ENCODE measurements at regions not wholly inside any gene's neighbourhood (a gene's known extent, or its start where the extent isn't known, plus 50 kb on each side); places are given as distances from the start of the nearest gene placed in this dataset.

- CTCF ChIA-PET = no interaction called here
Observed at GRCh38 chr2:56898986-56899385, 715.2 kb downstream of the CCDC85A start.

DNA sequence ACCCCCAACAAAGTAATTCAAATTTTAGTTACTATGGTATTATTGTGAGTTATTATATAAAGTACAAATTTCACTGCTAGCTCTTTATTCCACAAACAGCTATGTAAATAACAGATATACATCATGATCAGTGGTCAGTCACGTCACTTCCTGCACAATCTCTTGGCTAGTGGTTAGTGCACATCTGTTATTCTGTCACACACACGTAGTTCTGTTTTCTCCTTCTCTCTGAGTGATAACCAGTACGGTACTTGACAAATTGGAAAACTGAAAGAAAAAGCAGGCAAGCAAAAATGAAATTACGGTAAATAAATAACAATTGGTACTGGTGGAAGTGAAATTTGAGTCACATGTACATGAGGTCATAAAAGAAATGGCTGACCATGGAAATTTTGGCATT lies 728.7 kb downstream of the CCDC85A start:
- in situ Hi-C loops (cut with HindIII; ENCODE audit: low pct_unique_long_range_greater_than_20kb, low sequenced_read_pairs) (no loop called here), intact Hi-C loops (cut with micrococcal nuclease; ENCODE audit: unreplicated experiment) (no loop called here)
- no peak for ATAC-seq
- Histone ChIP-seq H3K4me3 (ENCODE audit: low read depth in 2 of 2, low read length in 2 of 2) (no peak overlapping the region), H3K27ac (ENCODE audit: low read length) (no peak overlapping the region), H3K36me3 (ENCODE audit: control insufficient read depth, insufficient read depth, low read length) (no peaks in the 10 kb centered on the region), H3K9me3 (ENCODE audit: control insufficient read depth, insufficient read depth, low read depth, low read length) (no peaks in the 10 kb centered on the region), H3K27me3 (ENCODE audit: control insufficient read depth, insufficient read depth, low read length) (no peaks in the 10 kb centered on the region), H3K4me1 (ENCODE audit: control insufficient read depth, insufficient read depth, low read length) (no peaks in the 10 kb centered on the region)
- ChIA-PET CTCF (no interaction called here), POLR2A (no interaction called here)
- TF ChIP-seq TCF7L2 (IDR thresholded peaks at IDR 0.05; ENCODE audit: low read depth, low read length) (no peak), POLR2AphosphoS5 (IDR thresholded peaks at IDR 0.05; ENCODE audit: low read depth, low read length) (no peak), SIN3A (IDR thresholded peaks at IDR 0.05; ENCODE audit: borderline replicate concordance, insufficient read depth, low read depth, low read length) (no peak)
- BruUV-seq (replicated peaks) = no TSS peak
- no peak for DNase-seq (ENCODE audit: low read depth, low spot score)

More at GRCh38 chr2:56898986-56899385, 715.2 kb downstream of the CCDC85A start:
- in situ Hi-C loops (cut with HindIII; ENCODE audit: low pct_unique_long_range_greater_than_20kb, low sequenced_read_pairs) (no loop called here), intact Hi-C loops (cut with micrococcal nuclease; ENCODE audit: unreplicated experiment) (no loop called here)
- POLR2A ChIA-PET = no interaction called here
- DNase-seq (ENCODE audit: low read depth, low spot score) (no peak), ATAC-seq (no peak)
- no peaks in the 10 kb centered on the region for H3K9me3 ChIP-seq (ENCODE audit: control insufficient read depth, insufficient read depth, low read depth, low read length)
- TF ChIP-seq SIN3A (IDR thresholded peaks at IDR 0.05; ENCODE audit: borderline replicate concordance, insufficient read depth, low read depth, low read length) (no peak), POLR2AphosphoS5 (IDR thresholded peaks at IDR 0.05; ENCODE audit: low read depth, low read length) (no peak), TCF7L2 (IDR thresholded peaks at IDR 0.05; ENCODE audit: low read depth, low read length) (no peak)
- TF ChIP-seq, protein P1, sequence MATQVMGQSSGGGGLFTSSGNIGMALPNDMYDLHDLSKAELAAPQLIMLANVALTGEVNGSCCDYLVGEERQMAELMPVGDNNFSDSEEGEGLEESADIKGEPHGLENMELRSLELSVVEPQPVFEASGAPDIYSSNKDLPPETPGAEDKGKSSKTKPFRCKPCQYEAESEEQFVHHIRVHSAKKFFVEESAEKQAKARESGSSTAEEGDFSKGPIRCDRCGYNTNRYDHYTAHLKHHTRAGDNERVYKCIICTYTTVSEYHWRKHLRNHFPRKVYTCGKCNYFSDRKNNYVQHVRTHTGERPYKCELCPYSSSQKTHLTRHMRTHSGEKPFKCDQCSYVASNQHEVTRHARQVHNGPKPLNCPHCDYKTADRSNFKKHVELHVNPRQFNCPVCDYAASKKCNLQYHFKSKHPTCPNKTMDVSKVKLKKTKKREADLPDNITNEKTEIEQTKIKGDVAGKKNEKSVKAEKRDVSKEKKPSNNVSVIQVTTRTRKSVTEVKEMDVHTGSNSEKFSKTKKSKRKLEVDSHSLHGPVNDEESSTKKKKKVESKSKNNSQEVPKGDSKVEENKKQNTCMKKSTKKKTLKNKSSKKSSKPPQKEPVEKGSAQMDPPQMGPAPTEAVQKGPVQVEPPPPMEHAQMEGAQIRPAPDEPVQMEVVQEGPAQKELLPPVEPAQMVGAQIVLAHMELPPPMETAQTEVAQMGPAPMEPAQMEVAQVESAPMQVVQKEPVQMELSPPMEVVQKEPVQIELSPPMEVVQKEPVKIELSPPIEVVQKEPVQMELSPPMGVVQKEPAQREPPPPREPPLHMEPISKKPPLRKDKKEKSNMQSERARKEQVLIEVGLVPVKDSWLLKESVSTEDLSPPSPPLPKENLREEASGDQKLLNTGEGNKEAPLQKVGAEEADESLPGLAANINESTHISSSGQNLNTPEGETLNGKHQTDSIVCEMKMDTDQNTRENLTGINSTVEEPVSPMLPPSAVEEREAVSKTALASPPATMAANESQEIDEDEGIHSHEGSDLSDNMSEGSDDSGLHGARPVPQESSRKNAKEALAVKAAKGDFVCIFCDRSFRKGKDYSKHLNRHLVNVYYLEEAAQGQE (IDR thresholded peaks at IDR 0.05; ENCODE audit: insufficient read depth in 1 of 2, low read depth in 2 of 2, low read length in 1 of 2) = no peak
- TF ChIP-seq, protein P2, sequence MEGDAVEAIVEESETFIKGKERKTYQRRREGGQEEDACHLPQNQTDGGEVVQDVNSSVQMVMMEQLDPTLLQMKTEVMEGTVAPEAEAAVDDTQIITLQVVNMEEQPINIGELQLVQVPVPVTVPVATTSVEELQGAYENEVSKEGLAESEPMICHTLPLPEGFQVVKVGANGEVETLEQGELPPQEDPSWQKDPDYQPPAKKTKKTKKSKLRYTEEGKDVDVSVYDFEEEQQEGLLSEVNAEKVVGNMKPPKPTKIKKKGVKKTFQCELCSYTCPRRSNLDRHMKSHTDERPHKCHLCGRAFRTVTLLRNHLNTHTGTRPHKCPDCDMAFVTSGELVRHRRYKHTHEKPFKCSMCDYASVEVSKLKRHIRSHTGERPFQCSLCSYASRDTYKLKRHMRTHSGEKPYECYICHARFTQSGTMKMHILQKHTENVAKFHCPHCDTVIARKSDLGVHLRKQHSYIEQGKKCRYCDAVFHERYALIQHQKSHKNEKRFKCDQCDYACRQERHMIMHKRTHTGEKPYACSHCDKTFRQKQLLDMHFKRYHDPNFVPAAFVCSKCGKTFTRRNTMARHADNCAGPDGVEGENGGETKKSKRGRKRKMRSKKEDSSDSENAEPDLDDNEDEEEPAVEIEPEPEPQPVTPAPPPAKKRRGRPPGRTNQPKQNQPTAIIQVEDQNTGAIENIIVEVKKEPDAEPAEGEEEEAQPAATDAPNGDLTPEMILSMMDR (IDR thresholded peaks at IDR 0.05) = no peak
- no peaks in the 10 kb centered on the region for H3K4me1 ChIP-seq (ENCODE audit: control insufficient read depth, insufficient read depth, low read length)
- H3K27ac ChIP-seq (ENCODE audit: low read length) = no peak overlapping the region
- no peaks in the 10 kb centered on the region for H3K36me3 ChIP-seq (ENCODE audit: control insufficient read depth, insufficient read depth, low read length)
- no TSS peak for BruUV-seq (replicated peaks)
- H3K27me3 ChIP-seq (ENCODE audit: control insufficient read depth, insufficient read depth, low read length) = no peaks in the 10 kb centered on the region
- no peak overlapping the region for H3K4me3 ChIP-seq (ENCODE audit: low read depth in 2 of 2, low read length in 2 of 2)

GRCh38 chr2:56918790-56919189 lies 735.0 kb downstream of the CCDC85A start:
- Histone ChIP-seq H3K9me3 (ENCODE audit: control insufficient read depth, insufficient read depth, low read depth, low read length) (no peaks in the 10 kb centered on the region), H3K27me3 (ENCODE audit: control insufficient read depth, insufficient read depth, low read length) (no peaks in the 10 kb centered on the region), H3K27ac (ENCODE audit: low read length) (no peak overlapping the region), H3K36me3 (ENCODE audit: control insufficient read depth, insufficient read depth, low read length) (no peaks in the 10 kb centered on the region), H3K4me1 (ENCODE audit: control insufficient read depth, insufficient read depth, low read length) (no peaks in the 10 kb centered on the region), H3K4me3 (ENCODE audit: low read depth in 2 of 2, low read length in 2 of 2) (no peak overlapping the region)
- DNase-seq (ENCODE audit: low read depth, low spot score) = no peak
- POLR2A ChIA-PET = no interaction called here
- TF ChIP-seq, protein P1 (IDR thresholded peaks at IDR 0.05; ENCODE audit: insufficient read depth in 1 of 2, low read depth in 2 of 2, low read length in 1 of 2) = no peak
- TF ChIP-seq, protein P2 (IDR thresholded peaks at IDR 0.05) = no peak
- no peak for TF ChIP-seq POLR2AphosphoS5 (IDR thresholded peaks at IDR 0.05; ENCODE audit: low read depth, low read length)
- no peak for TF ChIP-seq TCF7L2 (IDR thresholded peaks at IDR 0.05; ENCODE audit: low read depth, low read length)
- TF ChIP-seq SIN3A (IDR thresholded peaks at IDR 0.05; ENCODE audit: borderline replicate concordance, insufficient read depth, low read depth, low read length) = no peak
- BruUV-seq (replicated peaks) = no TSS peak
- in situ Hi-C loops (cut with HindIII; ENCODE audit: low pct_unique_long_range_greater_than_20kb, low sequenced_read_pairs) = no loop called here
- intact Hi-C loops (cut with micrococcal nuclease; ENCODE audit: unreplicated experiment) = no loop called here
- ATAC-seq = no peak
- CTCF ChIA-PET = no interaction called here

Data from Panc1 (cell line).